HUES64 (cell line): ENCODE measurements at regions not wholly inside any gene's neighbourhood (a gene's known extent, or its start where the extent isn't known, plus 50 kb on each side); places are given as distances from the start of the nearest gene placed in this dataset.

ENCODE experiments used
- H3K27ac ChIP-seq: 2 replicates; pipeline ENCODE4 v1.7.0; 2013; ENCODE audit warnings: low read depth, low read length, inconsistent platforms
- H3K27me3 ChIP-seq: 2 replicates; pipeline ENCODE4 v1.6.1; 2013; ENCODE audit warnings: mild to moderate bottlenecking, low read length; ENCODE audit not compliant: insufficient read depth
- H3K36me3 ChIP-seq: 2 replicates; pipeline ENCODE4 v1.6.1; 2013; ENCODE audit warnings: mild to moderate bottlenecking, low read length; ENCODE audit not compliant: insufficient read depth
- H3K4me1 ChIP-seq: 2 replicates; pipeline ENCODE4 v1.6.1; 2013; ENCODE audit warnings: mild to moderate bottlenecking, low read length, moderate library complexity; ENCODE audit not compliant: insufficient read depth
- H3K4me3 ChIP-seq: 2 replicates; pipeline ENCODE4 v1.5.1; 2013; ENCODE audit warnings: mild to moderate bottlenecking, low read length, moderate library complexity
- H3K9ac ChIP-seq: 2 replicates; pipeline ENCODE4 v1.6.1; 2013; ENCODE audit warnings: mild to moderate bottlenecking, low read depth, low read length
- H3K9me3 ChIP-seq: 2 replicates; pipeline ENCODE4 v1.6.1; 2013; ENCODE audit warnings: low read depth, low read length; ENCODE audit not compliant: insufficient read depth
- WGBS: fragments of 150-250, 120-280 bp; methylation state at CpG from one replicate; pipeline ENCODE4 v1.1.7; 2013; ENCODE audit warnings: missing lambda C conversion rate; 5-methylcytosine and 5-hydroxymethylcytosine counted together

- WGBS = 95% methylated on average over 6 of the region's 8 CpGs
- H3K9me3 ChIP-seq = no peaks in the 10 kb centered on the region
Measured at GRCh38 chr21:31536138-31536537, 123.4 kb upstream of the SOD1 start.

GRCh38 chr21:31531967-31532366 is 127.5 kb upstream of the SOD1 start:
- Histone ChIP-seq H3K4me3 (no peak overlapping the region), H3K9ac (no peak overlapping the region), H3K27ac (no peak overlapping the region), H3K36me3 (no peaks in the 10 kb centered on the region), H3K4me1 (peaks cover 18% of the 10 kb centered on the region), H3K9me3 (no peaks in the 10 kb centered on the region), H3K27me3 (no peaks in the 10 kb centered on the region)
- 71% methylated on average over 1 of the region's 1 CpG for WGBS

More at GRCh38 chr21:31536138-31536537, 123.4 kb upstream of the SOD1 start:
- Histone ChIP-seq H3K27ac (no peak overlapping the region), H3K36me3 (no peaks in the 10 kb centered on the region), H3K4me1 (peaks cover 11% of the 10 kb centered on the region), H3K9ac (no peak overlapping the region), H3K4me3 (no peak overlapping the region), H3K27me3 (no peaks in the 10 kb centered on the region)

GRCh38 chr21:31530897-31531705 is 128.4 kb upstream of the SOD1 start:
- H3K4me1 ChIP-seq = peaks cover 22% of the 10 kb centered on the region
- no peak overlapping the region for H3K4me3 ChIP-seq
- 88% methylated on average over 10 of the region's 10 CpGs for WGBS
- H3K9ac ChIP-seq = no peak overlapping the region
- no peaks in the 10 kb centered on the region for H3K36me3 ChIP-seq
- H3K27me3 ChIP-seq = no peaks in the 10 kb centered on the region
- no peak overlapping the region for H3K27ac ChIP-seq
- no peaks in the 10 kb centered on the region for H3K9me3 ChIP-seq

- H3K4me1 ChIP-seq = peaks cover 24% of the 10 kb centered on the region
- 90% methylated on average over 9 of the region's 9 CpGs for WGBS
- no peak overlapping the region for H3K4me3 ChIP-seq
- H3K9me3 ChIP-seq = no peaks in the 10 kb centered on the region
- no peak overlapping the region for H3K9ac ChIP-seq
- no peaks in the 10 kb centered on the region for H3K36me3 ChIP-seq
- H3K27ac ChIP-seq = no peak overlapping the region
- H3K27me3 ChIP-seq = no peaks in the 10 kb centered on the region
Measured at GRCh38 chr21:31530364-31530763, 129.1 kb upstream of the SOD1 start.

- Histone ChIP-seq H3K27me3 (no peaks in the 10 kb centered on the region), H3K9me3 (no peaks in the 10 kb centered on the region), H3K4me3 (no peak overlapping the region), H3K9ac (no peak overlapping the region), H3K36me3 (no peaks in the 10 kb centered on the region), H3K4me1 (peaks cover 27% of the 10 kb centered on the region), H3K27ac (no peak overlapping the region)
- WGBS = 85% methylated on average over 1 of the region's 1 CpG
Measured at GRCh38 chr21:31529406-31529805, 130.1 kb upstream of the SOD1 start.

- no peaks in the 10 kb centered on the region for H3K9me3 ChIP-seq
- whole genome bisulfite sequencing = 70% methylated on average over 4 of the region's 4 CpGs
- no peak overlapping the region for H3K4me3 ChIP-seq
- peaks cover 23% of the 10 kb centered on the region for H3K4me1 ChIP-seq
- H3K9ac ChIP-seq = no peak overlapping the region
- H3K27me3 ChIP-seq = no peaks in the 10 kb centered on the region
- no peaks in the 10 kb centered on the region for H3K36me3 ChIP-seq
- H3K27ac ChIP-seq = peak overlapping the region; percentile 33; the same call in 1 of the 2 replicates
Measured at GRCh38 chr21:31526040-31526439, 133.5 kb upstream of the SOD1 start.

GRCh38 chr21:31524140-31524539 is 135.4 kb upstream of the SOD1 start:
- Histone ChIP-seq H3K27ac (no peak overlapping the region), H3K36me3 (no peaks in the 10 kb centered on the region), H3K9ac (no peak overlapping the region), H3K27me3 (no peaks in the 10 kb centered on the region), H3K4me3 (no peak overlapping the region), H3K9me3 (no peaks in the 10 kb centered on the region), H3K4me1 (peaks cover 23% of the 10 kb centered on the region)
- 42% methylated on average over 4 of the region's 4 CpGs for WGBS

GRCh38 chr21:31521515-31521914 is 138.0 kb upstream of the SOD1 start:
- no peaks in the 10 kb centered on the region for H3K36me3 ChIP-seq
- H3K9me3 ChIP-seq = no peaks in the 10 kb centered on the region
- no peak overlapping the region for H3K4me3 ChIP-seq
- no peak overlapping the region for H3K27ac ChIP-seq
- H3K4me1 ChIP-seq = peaks cover 16% of the 10 kb centered on the region
- H3K9ac ChIP-seq = no peak overlapping the region
- WGBS = 92% methylated on average over 3 of the region's 3 CpGs
- H3K27me3 ChIP-seq = no peaks in the 10 kb centered on the region

GRCh38 chr21:31520561-31521098 is 138.9 kb upstream of the SOD1 start:
- peaks cover 9% of the 10 kb centered on the region; the same call in 1 of the 2 replicates for H3K4me1 ChIP-seq
- H3K4me3 ChIP-seq = no peak overlapping the region
- H3K27ac ChIP-seq = no peak overlapping the region
- no peaks in the 10 kb centered on the region for H3K27me3 ChIP-seq
- 93% methylated on average over 8 of the region's 8 CpGs for WGBS
- H3K36me3 ChIP-seq = no peaks in the 10 kb centered on the region
- H3K9me3 ChIP-seq = no peaks in the 10 kb centered on the region
- no peak overlapping the region for H3K9ac ChIP-seq

GRCh38 chr21:31518580-31518979 is 140.9 kb upstream of the SOD1 start:
- no peak overlapping the region for H3K4me3 ChIP-seq
- H3K27me3 ChIP-seq = no peaks in the 10 kb centered on the region
- peaks cover 15% of the 10 kb centered on the region; the same call in 1 of the 2 replicates for H3K4me1 ChIP-seq
- no peaks in the 10 kb centered on the region for H3K36me3 ChIP-seq
- WGBS = 94% methylated on average over 4 of the region's 4 CpGs
- H3K9ac ChIP-seq = no peak overlapping the region
- no peak overlapping the region for H3K27ac ChIP-seq
- H3K9me3 ChIP-seq = no peaks in the 10 kb centered on the region

GRCh38 chr21:31517664-31518414 is 141.7 kb upstream of the SOD1 start:
- WGBS = 93% methylated on average over 8 of the region's 8 CpGs

More at GRCh38 chr21:31517664-31518414, 141.7 kb upstream of the SOD1 start:
- Histone ChIP-seq H3K4me1 (peaks cover 20% of the 10 kb centered on the region), H3K9me3 (no peaks in the 10 kb centered on the region), H3K9ac (no peak overlapping the region), H3K27ac (no peak overlapping the region), H3K27me3 (no peaks in the 10 kb centered on the region), H3K4me3 (no peak overlapping the region), H3K36me3 (no peaks in the 10 kb centered on the region)
